GM12874 (cell line): ENCODE measurements at regions not wholly inside any gene's neighbourhood (a gene's known extent, or its start where the extent isn't known, plus 50 kb on each side); places are given as distances from the start of the nearest gene placed in this dataset.

Experiments used
- CTCF ChIP-seq: IDR thresholded peaks from 2 replicates; pipeline ENCODE4 v1.5.1; 2011; ENCODE audit warnings: low read depth, mild to moderate bottlenecking, control low read depth, low read length, moderate library complexity; ENCODE audit not compliant: insufficient read depth

- no peak for TF ChIP-seq CTCF
Measured at GRCh38 chrX:87098477-87098876, 419.1 kb upstream of the KLHL4 start.

DNA sequence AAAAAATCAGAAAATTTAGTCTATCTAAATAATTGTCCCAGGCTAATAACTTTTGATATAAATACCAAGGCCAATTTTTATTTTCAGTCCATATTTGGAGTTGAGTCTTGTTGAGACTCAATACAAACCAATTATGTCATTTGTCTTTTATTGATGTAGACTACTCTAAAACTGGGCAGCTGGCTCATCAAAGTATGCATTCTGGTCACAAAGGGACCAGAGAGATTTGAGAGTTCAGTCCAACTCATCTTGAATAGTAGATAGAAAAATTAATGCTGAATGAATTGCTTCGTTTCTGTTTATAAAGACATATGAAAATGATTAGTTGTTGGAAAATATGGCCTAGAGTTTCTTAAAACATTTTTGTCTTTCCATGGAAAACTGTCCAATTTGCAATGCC lies 412.5 kb upstream of the KLHL4 start:
- no peak for TF ChIP-seq CTCF

DNA sequence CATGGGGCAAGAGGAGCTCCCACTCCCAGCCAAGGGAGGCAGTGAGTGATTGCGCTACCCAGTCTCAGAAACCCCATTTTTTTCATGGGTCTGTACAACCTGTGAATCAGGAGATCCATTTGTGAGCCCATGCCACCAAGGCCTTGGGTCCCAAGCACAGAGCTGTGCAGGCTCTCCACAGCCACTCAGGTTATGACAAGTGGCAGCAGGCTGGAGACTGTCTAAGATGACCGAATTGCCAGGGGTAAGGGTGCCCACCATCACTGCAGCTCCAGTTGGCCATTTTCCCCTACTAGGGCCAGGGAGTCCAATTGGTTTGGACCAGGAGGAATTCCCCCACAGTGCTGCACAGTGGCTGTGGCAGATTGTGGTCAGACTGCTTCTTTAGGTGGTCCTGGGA lies 407.5 kb upstream of the KLHL4 start:
- no peak for TF ChIP-seq CTCF

- no peak for TF ChIP-seq CTCF
Measured at GRCh38 chrX:87140800-87141483, 376.7 kb upstream of the KLHL4 start.

DNA sequence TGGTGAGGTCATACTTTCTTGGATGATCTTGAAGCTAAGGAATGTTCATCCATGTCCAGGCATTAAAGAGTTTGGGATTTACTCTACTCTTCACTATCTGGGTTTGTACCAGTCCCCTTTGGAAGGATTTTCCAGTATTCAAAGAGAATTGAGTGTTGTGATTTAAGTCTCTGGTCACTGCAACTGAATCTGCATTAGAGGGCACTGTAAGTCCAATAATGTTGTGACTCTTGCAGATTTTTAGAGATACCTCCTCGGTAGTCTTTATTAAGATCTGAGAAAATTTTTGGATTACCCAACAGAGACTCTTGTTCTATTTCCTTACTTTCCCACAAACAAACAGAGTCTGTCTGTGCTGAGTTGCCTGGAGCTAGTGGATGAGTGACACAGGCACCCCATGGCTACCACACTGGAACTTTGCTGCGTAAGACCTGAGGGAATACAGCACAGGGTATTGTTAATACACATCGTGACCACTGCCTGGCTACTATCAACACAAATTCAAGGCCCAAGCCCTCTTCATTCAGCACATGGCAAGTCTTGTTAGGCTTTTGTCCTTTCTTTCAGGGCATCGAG lies 357.1 kb upstream of the KLHL4 start:
- no peak for TF ChIP-seq CTCF

GRCh38 chrX:87167841-87168240 lies 349.8 kb upstream of the KLHL4 start:
- TF ChIP-seq CTCF = no peak
